HG03469 (cell line): ENCODE measurements at regions not wholly inside any gene's neighbourhood (a gene's known extent, or its start where the extent isn't known, plus 50 kb on each side); places are given as distances from the start of the nearest gene placed in this dataset.
"Not testable (repeated sequence)": the region's sequence is repeated elsewhere in the genome, so short reads cannot be mapped to it uniquely, and the experiment has no call there.

Experiments used
- ATAC-seq: cut with Tn5 transposase; IDR thresholded peaks from one replicate; pipeline ENCODE4 v1.9.1; 2021; ENCODE audit warnings: mild to moderate bottlenecking, moderate library complexity, moderate number of reproducible peaks; ENCODE audit not compliant: unreplicated experiment

DNA sequence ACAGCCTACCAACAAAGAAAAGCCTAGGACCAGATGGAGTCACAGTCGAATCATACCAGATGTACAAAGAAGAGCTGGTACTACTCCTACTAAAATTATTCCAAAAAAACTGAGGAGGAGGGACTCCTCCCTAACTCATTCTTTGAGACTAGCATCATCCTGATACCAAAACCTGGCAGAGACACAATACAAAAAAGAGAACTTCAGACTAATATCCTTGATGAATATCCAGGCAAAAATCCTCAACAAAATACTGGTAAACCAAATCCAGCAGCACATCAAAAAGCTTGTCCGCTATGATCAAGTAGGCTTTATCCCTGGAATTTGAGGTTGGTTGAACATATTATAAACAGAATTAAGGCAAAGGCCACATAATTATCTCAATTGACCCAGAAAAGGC, 900.4 kb upstream of the ARRDC3 start:
- ATAC-seq, result no peak

DNA sequence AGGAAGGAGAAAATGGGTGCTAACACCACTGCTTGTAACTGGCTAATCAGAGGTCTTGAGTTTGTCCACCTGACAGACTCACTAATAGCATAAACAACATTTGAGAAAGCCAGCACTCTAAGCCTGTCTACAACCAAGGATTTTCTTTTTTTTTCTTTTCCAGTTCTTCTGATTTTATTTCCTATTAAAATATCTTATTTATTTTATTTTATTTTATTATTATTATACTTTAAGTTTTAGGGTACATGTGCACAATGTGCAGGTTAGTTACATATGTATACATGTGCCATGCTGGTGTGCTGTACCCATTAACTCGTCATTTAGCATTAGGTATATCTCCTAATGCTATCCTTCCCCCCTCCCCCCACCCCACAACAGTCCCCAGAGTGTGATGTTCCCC, 888.6 kb upstream of the ARRDC3 start:
- not testable (repeated sequence) for ATAC-seq

DNA sequence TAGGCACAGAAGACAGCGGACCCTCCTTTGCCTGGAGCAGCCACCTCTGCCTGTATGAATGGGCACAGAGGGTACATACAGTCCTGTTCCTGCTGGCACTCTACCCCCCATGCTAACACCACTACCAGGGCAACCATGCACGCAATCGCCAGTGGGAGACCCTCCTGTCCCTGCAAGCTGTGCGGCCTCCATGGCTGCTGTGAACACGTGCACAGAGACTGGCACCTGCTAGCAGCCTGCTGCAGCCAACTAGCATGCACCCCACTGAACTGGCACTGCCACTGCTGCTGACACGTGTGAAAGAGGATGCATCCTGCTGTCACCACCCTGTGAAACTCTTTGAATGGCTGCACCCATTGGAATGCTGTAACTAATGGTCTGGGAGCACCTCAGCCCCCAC, 885.2 kb upstream of the ARRDC3 start:
- ATAC-seq, result no peak

DNA sequence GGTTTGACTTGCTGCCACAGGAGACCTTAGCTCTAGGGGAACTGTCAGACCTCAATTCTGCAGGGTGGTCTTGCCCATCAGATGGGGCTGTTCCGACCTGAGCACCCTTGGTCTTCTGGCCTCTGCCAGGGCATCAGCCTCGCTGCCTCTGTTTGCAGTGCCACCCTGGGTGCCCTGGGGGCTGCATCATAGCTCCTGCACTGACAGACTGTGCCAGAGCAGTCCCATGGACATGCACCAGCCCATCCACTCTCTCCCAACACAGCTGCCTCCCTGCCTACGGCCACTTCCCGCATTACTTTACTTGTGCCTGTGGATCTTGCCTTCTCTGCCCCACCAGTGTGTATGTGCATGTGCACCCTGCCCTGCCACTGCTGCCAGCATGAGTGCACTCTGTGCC, 884.7 kb upstream of the ARRDC3 start:
- no peak for ATAC-seq

DNA sequence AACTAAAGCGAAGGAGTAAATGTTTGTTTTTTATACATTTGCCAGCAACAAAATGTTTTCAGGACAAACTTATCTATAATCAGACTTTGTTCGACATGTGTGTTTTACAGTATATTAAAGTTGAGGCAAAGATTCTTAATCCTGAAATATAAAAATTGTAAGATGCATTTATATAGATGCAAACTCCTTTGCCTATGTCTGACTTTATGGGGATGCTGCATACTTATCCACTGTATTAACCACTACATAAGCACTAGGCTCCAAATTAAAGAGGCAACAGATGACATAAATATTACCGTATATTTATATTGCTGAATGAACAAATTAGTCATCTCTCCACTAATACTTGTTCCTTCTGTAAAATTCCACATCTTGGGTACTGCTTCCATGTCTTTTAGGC, 882.7 kb upstream of the ARRDC3 start:
- ATAC-seq, result no peak

DNA sequence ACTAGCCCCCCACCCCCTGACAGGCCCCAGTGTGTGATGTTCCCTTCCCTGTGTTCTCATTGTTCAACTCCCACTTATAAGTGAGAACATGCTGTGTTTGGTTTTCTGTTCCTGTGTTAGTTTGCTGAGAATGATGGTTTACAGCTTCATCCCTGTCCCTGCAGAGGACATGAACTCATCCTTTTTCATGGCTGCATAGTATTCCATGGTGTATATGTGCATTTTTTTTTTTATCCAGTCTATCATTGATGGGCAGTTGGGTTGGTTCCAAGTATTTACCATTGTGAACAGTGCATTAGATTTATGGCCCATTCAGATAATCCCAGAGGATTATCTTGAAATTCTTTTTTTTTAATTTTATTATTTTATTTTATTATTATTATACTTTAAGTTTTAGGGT, 872.5 kb upstream of the ARRDC3 start:
- not testable (repeated sequence) for ATAC-seq

DNA sequence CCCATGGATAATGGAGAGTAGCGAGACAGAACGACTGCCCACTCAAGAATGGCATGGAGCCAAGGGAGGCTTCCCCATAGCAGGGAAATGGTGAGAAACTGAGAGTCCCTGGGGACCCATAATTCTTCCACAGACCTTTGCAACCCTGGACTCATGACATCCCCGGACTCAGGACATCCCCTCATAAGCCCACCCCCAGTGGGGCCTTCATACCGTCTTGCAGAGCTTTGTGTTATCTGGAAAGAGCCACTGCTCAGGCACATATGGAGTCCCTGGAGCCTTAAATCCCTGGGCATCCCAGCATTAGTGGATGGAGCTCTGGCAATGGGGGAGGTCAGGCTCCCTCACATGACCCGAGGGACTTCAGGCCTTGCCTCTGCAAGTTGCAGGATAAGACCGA, 865.4 kb upstream of the ARRDC3 start:
- ATAC-seq, result no peak

DNA sequence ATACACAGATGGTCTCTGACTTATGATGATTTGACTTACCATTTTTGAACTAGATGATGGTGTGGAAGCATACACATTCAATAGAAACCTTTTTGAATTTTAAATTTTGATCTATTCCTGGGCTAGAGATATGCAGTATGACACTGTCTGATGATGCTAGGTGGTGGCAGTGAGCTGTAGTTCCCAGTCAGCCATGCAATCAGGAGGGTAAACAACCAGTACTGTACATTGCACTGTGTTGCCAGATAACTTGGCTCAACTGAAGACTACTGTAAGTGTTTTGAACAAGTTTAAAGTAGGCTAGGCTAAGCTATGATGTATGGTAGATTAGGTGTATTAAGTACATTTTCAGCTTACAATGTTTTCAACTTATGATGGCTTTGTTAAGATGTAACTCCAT, 859.1 kb upstream of the ARRDC3 start:
- no peak for ATAC-seq

DNA sequence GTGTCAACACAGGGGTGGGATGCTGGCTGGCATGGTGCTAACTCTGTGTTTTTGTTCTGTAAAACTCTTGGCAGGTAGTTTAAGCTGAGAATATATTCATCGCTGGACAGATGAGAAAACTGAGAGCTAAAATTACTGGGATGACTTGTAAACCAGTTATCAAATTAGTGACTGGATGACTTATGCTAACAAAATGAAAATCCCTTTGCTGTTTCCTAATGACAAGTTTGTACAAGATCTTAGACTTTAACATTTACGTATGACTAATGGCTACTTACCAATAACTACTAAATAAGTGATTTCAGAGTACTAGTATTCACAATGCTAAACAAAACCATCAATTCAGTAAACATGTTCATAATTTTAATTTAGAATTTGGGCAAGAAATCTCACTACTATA, 854.8 kb upstream of the ARRDC3 start:
- no peak for ATAC-seq

DNA sequence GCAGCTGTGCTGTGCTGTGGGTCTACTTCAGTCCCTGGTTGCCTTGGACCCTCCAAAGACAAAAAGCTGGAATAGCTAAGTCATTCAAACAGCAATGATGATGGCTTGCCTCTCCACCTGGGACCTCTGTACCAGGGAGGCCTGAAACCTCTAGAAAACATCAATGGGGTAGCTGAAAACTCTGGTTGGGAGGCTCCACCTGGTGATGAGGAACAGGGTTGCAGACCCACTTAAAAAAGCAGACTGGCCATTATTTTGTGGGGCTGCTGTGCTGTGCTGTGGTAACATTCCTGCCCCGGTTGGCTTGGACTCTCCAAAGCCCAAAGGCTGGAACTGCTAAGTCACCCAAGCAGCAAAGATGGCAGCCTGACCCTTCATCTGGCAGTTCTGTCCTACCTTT, 839.3 kb upstream of the ARRDC3 start:
- ATAC-seq, result no peak

DNA sequence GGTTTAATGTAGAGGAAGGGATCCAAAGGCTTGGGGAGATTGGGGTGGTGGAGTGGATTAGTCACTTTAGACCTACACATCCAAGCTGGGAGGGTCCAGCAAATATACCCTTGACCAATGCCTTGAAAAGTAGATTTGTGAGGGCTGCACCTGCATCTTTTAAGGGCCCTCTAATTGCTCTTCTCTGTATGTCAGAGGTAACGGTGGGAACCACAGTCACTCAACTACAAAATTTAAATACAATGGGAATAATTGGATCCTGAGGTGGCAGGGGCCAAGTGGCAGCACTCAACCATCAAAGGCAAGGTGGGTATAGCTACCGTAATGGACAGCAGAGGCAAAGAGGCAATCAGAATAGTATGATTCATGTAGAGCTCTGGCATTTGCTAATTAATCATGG, 833.7 kb upstream of the ARRDC3 start:
- ATAC-seq, result not testable (repeated sequence)

DNA sequence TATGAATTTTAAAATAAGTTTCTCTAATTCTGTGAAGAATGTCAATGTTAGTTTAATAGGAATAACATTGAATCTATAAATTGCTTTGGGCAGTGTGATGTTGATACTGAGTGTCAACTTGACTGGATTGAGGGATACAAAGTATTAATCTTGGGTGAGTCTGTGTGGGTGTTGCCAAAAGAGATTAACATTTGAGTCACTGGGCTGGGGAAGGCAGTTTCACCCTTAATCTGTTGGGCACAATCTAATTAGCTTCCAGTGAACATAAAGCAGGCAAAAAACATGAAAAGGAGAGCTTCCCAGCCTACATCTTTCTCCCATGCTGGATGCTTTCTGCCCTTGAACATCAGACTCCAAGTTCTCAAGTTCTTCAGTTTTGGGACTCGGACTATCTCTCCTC, 832.0 kb upstream of the ARRDC3 start:
- ATAC-seq, result no peak

DNA sequence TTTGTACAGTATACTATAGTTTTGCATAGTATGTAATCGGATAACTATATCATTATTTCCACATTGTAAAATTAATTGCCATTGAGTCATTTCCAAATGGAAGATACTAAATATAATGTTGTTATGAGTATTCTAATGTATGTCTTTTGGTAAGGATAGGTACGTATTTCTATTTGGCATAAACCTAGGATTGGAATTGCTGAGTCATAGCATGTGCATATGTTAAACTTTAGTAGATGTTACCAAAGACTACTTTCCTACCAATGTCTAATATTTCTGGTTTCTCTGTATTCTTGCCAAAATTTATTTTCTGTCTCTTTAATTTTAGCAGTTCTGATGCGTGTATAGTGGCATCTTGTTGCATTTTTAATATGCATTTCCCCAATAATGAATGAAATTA, 825.1 kb upstream of the ARRDC3 start:
- ATAC-seq, result no peak

DNA sequence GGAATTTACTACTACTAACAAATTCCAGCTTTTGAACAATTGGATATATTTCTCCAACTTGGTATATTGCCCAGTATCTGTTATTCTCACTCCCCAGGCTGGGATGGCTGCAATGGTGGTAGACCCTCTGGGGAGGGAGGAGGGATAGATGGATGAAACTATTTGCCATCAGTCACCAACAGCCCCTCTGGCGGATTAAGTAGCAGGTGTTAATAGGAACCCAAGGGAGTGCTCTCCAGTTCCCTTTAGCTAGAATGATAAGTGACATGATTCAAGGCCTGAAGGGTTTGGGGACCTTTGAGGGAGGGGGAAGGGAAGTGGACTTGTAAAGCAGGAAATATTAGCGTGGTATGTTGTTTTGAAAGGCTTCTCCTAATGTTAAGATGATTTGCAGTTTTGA, 824.0 kb upstream of the ARRDC3 start:
- ATAC-seq, result no peak

DNA sequence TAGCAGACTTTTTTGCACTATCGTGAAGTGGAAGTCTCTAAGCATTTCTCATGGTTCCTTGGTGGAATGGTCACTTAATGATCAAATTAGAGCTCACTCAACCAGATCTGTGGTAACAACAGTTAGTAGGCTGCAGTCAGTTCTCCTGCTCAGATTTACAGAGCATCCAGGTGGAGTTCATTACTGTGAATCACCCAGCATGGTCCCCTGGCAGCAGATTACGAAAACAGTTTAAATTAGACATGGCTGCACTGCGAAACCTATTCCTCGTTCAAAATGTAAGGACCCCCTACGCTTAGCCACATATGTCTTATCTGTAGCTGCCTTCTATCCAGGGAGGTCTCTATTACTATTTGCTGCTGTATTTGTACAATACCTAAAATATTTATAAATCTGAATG, 823.6 kb upstream of the ARRDC3 start:
- ATAC-seq, result no peak

DNA sequence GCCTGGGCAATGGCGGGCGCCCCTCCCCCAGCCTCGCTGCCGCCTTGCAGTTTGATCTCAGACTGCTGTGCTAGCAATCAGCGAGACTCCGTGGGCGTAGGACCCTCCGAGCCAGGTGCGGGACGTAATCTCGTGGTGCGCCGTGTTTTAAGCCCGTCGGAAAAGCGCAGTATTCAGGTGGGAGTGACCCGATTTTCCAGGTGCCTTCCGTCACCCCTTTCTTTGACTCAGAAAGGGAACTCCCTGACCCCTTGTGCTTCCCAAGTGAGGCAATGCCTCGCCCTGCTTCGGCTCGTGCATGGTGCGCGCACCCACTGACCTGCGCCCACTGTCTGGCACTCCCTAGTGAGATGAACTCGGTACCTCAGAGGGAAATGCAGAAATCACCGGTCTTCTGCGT, 815.9 kb upstream of the ARRDC3 start:
- not testable (repeated sequence) for ATAC-seq

DNA sequence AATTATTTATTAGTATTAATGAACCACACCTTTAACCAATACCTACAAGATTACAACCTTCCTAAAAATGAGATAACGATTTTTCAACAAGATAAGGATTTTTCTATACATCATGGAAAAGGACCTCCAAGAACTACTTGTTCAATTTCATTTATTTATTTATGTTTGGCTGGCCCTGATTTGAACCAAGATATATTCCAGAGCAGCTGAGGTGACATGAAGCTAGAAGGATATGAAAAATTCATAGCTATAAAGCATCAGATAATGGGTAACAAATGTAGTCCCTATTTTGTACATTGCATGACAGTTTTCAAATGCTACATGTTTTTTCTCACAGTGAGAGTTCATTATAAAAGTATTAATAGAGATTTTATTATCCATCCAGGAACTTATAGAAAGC, 798.5 kb upstream of the ARRDC3 start:
- no peak for ATAC-seq

DNA sequence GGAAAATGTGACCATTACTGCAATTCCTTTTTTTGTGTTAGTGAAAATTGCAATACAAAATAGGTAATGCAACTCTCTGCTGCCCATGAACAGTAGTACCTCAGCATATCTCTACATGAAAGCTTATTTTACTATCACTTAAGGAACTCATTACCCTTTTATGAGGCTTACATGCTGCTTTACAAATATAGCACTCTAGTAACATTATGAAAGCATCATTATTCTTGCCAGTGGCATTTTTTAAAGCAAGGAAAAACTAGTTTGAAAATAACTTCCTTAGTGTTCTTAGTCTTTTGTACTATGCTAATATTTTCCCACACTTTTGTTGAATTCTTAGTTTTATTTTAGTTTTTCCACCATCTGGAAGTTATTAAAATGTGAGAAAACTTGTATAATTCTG, 797.3 kb upstream of the ARRDC3 start:
- ATAC-seq, result no peak

DNA sequence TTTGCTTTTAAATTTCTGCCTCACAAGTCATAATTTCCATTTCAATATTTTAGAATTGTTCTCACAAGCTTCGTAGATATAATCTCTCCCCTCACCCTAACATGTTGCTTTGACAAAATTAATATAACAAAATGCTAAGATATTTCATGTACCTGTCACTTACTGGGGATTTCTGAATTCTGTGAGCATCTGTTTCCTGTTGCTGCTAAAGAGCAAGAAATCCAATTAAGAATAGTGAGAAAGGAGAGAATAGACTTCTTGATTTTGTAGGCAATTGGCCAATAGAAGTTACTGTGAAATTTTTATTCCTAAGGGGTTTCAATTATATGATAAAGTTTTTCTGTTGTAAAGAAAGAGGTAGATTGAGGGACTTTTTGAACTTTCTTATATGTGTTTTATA, 796.5 kb upstream of the ARRDC3 start:
- no peak for ATAC-seq

DNA sequence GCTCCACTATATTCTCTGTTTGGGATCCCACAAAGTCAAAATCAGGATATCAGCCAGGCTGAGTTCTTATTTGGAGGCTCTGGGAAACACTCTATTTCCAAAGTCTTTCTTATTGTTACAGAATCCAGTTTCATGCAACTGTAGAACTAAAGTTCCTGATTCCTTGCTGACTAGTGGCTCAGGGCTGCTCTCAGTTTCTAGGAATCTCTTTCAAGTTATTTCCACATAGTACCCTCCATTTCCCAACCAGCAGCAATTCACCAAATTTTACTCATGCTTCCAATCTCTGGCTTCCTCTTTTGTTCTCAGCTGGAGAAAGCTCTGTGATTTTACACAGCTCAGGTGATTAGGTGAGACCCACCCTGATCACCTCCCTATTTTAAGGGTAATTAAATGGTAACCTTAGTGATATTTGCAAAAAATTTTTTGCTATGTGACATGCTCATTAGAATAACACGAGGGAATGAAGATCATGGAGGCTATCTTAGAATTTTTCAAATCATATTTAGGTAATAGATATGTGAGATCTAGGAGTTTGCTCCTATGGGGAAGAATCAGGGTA, 794.9 kb upstream of the ARRDC3 start:
- ATAC-seq, result no peak

DNA sequence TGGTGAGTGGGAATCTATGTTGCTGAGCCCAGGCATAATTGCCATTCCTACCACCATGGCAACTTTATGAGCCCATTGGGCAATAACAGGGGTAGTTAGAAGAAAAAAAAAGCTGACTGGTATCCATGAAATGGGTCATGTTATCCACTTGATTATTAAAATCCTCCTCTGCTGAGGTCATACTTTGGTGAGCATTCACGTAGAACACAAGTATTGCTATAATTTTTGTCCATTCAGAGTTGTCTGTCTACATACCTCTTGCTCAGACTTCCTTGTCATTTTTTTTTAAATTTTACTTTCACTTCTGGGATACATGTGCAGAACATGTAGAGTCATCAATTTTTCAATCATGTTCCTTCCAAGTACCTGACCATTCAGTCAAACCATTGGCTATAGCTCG, 780.8 kb upstream of the ARRDC3 start:
- no peak for ATAC-seq

DNA sequence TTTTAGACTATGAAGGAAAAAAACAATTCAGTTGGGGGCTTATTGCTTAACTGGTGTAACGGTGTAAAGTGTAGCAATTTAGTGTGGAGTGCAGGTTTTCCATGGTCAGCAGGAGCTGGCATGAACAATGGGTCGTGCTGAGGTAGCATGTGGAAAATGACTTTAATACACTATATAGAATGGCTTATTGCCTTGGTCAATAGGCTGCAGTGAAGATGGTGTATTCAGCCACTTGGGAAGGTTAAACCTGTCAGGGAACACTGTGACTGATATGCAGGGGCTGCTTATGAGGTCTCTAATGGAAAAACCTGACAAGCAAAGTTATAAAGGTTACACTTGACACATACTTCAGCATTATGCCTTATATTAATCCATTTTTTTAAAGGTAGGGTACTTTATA, 764.7 kb upstream of the ARRDC3 start:
- ATAC-seq, result no peak

DNA sequence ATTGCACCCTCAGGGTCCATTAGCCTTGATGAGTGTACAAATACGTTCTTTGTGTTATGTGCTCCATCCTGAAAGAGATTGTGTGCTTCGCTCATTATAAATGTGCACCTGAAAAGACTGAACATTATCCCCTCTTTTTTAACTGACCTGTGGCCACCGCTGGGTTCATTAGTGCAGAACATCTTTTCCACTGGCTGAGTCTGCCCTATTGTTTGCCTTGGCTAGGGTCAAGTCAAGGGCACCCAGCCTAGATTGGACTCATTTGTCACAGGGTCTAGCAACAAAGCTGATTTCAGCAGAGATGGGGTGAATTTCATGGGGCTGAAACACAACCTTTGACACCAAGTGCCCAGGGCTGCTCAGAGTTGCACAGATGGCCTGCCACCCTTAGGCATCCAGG, 764.1 kb upstream of the ARRDC3 start:
- no peak for ATAC-seq

DNA sequence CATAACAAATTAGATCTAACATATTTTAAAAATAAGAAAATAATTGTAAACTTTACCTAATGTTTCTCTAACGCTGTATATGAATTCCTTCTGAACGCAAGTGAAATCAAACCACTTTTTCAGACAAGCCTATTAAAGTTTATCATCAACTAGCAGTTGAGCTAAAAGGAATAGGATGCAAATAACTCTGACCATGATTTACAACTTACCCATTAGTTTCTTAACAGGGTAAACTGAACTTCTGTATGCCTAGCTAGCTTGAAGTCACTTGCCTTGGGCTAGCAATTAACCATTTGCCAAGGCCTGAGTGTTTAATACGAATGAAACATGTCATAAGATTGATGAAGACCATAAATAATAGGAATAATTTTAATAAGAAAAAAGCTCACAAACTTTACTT, 762.7 kb upstream of the ARRDC3 start:
- ATAC-seq, result no peak
